CD4-positive, alpha-beta T cell treated with Interleukin-15 for 4 hours (primary cell): ENCODE measurements at regions not wholly inside any gene's neighbourhood (a gene's known extent, or its start where the extent isn't known, plus 50 kb on each side); places are given as distances from the start of the nearest gene placed in this dataset.
"Not testable (repeated sequence)": the region's sequence is repeated elsewhere in the genome, so short reads cannot be mapped to it uniquely, and the experiment has no call there.

Experiments used
- DNase-seq: peaks from one replicate; pipeline ENCODE4 v3.0.0-alpha.2; 2020; ENCODE audit warnings: low spot score

- no peak for DNase-seq
These were observed 633.9 kb upstream of the CPEB2 start for GRCh38 chr4:14368391-14368790.

GRCh38 chr4:14371131-14371530 lies 631.1 kb upstream of the CPEB2 start:
- no peak for DNase-seq

GRCh38 chr4:14375816-14376215 lies 626.5 kb upstream of the CPEB2 start:
- no peak for DNase-seq

- DNase-seq, result no peak
These were observed 623.1 kb upstream of the CPEB2 start for GRCh38 chr4:14379183-14379582.

- DNase-seq, result no peak
These were observed 618.6 kb upstream of the CPEB2 start for GRCh38 chr4:14383652-14384051.

GRCh38 chr4:14384824-14385223 lies 617.5 kb upstream of the CPEB2 start:
- DNase-seq, result no peak

GRCh38 chr4:14386196-14386595 lies 616.1 kb upstream of the CPEB2 start:
- DNase-seq, result no peak

GRCh38 chr4:14387647-14388046 lies 614.6 kb upstream of the CPEB2 start:
- DNase-seq, result no peak

GRCh38 chr4:14392378-14392777 lies 609.9 kb upstream of the CPEB2 start:
- no peak for DNase-seq

GRCh38 chr4:14396183-14396582 lies 606.1 kb upstream of the CPEB2 start:
- DNase-seq, result no peak

GRCh38 chr4:14399848-14400247 lies 602.4 kb upstream of the CPEB2 start:
- no peak for DNase-seq

- DNase-seq, result no peak
These were observed 602.0 kb upstream of the CPEB2 start for GRCh38 chr4:14400307-14400706.

- no peak for DNase-seq
These were observed 599.1 kb upstream of the CPEB2 start for GRCh38 chr4:14403132-14403531.

- DNase-seq, result no peak
These were observed 597.6 kb upstream of the CPEB2 start for GRCh38 chr4:14404730-14405129.

GRCh38 chr4:14410516-14410915 lies 591.8 kb upstream of the CPEB2 start:
- no peak for DNase-seq

GRCh38 chr4:14415146-14415545 lies 587.1 kb upstream of the CPEB2 start:
- no peak for DNase-seq

GRCh38 chr4:14419516-14419915 lies 582.8 kb upstream of the CPEB2 start:
- no peak for DNase-seq

- not testable (repeated sequence) for DNase-seq
These were observed 576.0 kb upstream of the CPEB2 start for GRCh38 chr4:14426297-14426696.

- DNase-seq, result no peak
These were observed 574.2 kb upstream of the CPEB2 start for GRCh38 chr4:14428125-14428524.

GRCh38 chr4:14431155-14432134 lies 570.8 kb upstream of the CPEB2 start:
- DNase-seq, result no peak

- DNase-seq, result no peak
These were observed 567.8 kb upstream of the CPEB2 start for GRCh38 chr4:14434483-14434882.

- no peak for DNase-seq
These were observed 567.4 kb upstream of the CPEB2 start for GRCh38 chr4:14434916-14435315.

- no peak for DNase-seq
These were observed 560.7 kb upstream of the CPEB2 start for GRCh38 chr4:14441561-14441960.

- no peak for DNase-seq
These were observed 556.4 kb upstream of the CPEB2 start for GRCh38 chr4:14445882-14446281.
